Hepatocyte (in vitro differentiated cells): ENCODE measurements at regions not wholly inside any gene's neighbourhood (a gene's known extent, or its start where the extent isn't known, plus 50 kb on each side); places are given as distances from the start of the nearest gene placed in this dataset.

Source experiments
- EZH2phosphoT487 ChIP-seq: fragments of 200-600 bp; sonication (generic); IDR thresholded peaks from one replicate; pipeline ENCODE4 v1.6.1; 2018; ENCODE audit warnings: antibody characterized with exemption, mild to moderate bottlenecking, low read depth, moderate library complexity; ENCODE audit not compliant: unreplicated experiment, severe bottlenecking
- TF ChIP-seq, protein P1 (sequence below): fragments of 200-600 bp; sonication (generic); IDR thresholded peaks from 2 replicates; pipeline ENCODE4 v1.5.1; 2016; ENCODE audit warnings: antibody characterized with exemption, mild to moderate bottlenecking; ENCODE audit not compliant: poor library complexity

DNA sequence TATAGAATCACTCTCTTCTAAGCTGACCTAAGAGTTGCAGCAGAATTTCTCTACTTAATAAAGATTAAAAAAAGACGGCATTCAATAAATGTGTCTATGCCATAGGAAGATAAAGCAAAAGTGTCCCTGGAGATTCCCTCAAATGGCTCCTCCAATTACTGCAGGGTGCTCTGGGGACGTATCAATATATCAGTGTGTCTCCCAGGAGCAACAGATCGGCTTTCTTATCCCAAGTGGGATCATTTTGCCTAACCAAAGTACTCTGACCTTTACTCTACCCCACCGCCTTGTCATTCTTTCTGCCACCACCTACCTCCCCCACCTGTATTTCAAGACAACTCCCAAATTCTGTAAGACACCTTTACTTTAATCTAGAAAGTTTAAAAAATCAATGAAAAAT lies 202.0 kb upstream of the SEMA3C start:
- TF ChIP-seq, protein P1, sequence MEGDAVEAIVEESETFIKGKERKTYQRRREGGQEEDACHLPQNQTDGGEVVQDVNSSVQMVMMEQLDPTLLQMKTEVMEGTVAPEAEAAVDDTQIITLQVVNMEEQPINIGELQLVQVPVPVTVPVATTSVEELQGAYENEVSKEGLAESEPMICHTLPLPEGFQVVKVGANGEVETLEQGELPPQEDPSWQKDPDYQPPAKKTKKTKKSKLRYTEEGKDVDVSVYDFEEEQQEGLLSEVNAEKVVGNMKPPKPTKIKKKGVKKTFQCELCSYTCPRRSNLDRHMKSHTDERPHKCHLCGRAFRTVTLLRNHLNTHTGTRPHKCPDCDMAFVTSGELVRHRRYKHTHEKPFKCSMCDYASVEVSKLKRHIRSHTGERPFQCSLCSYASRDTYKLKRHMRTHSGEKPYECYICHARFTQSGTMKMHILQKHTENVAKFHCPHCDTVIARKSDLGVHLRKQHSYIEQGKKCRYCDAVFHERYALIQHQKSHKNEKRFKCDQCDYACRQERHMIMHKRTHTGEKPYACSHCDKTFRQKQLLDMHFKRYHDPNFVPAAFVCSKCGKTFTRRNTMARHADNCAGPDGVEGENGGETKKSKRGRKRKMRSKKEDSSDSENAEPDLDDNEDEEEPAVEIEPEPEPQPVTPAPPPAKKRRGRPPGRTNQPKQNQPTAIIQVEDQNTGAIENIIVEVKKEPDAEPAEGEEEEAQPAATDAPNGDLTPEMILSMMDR: no peak
- TF ChIP-seq EZH2phosphoT487: no peak
